K562 (cell line): ENCODE measurements at regions not wholly inside any gene's neighbourhood (a gene's known extent, or its start where the extent isn't known, plus 50 kb on each side); places are given as distances from the start of the nearest gene placed in this dataset.

Experiments used
- ATAC-seq: fragments of 200-7000 bp; cut with Tn5 transposase; 3 replicates; pipeline ENCODE4 v1.9.1; 2020; ENCODE audit warnings: moderate library complexity
- BruUV-seq: library from RNA; stranded (reverse); fragments of 400-500 nt; replicated peaks from 2 replicates; lab custom pipeline; 2021; lab: Mats Ljungman, UMichigan
- CTCF ChIA-PET: fragments of 300-600 bp; formaldehyde crosslinking; extraction: SDS; loops from one replicate; lab custom pipeline; 2021; ENCODE audit warnings: low intra/inter-chr PET ratio; lab: Yijun Ruan, JAX
- POLR2A ChIA-PET: fragments of 300-600, 350-650 bp; sonication (Branson Sonifier 250); formaldehyde crosslinking; extraction: SDS; loops from one replicate; lab custom pipeline; 2021; ENCODE audit warnings: antibody characterized with exemption, inconsistent platforms; lab: Yijun Ruan, JAX
- DNase-seq, 4 experiments: peaks; one replicate each; pipeline versions ENCODE4 v3.0.0 to v3.0.0-alpha.2; 2011 to 2018; ENCODE audit warnings: low spot score in 3 of 4, mixed read lengths in 3 of 4; ENCODE audit errors: extremely low read depth in 1 of 4
- FAIRE-seq: peaks from 2 replicates; lab custom pipeline; 2011; peaks lifted over from hg19 to GRCh38; lab: Jason Lieb, UNC
- H2AFZ ChIP-seq: 2 replicates; pipeline ENCODE4 v1.6.0; 2011; ENCODE audit warnings: low read depth, low read length, control low read depth, inconsistent platforms
- H3K27ac ChIP-seq: fragments of 200-600 bp; 3 replicates; pipeline ENCODE4 v1.8.0; 2011; ENCODE audit warnings: low read depth, mild to moderate bottlenecking, control low read depth, inconsistent platforms, low read length, moderate library complexity, mixed read lengths; ENCODE audit errors: extremely low read depth
- H3K27me3 ChIP-seq, 2 experiments: fragments of 300-600 bp in 1 of 2; 2 replicates in 1 of 2; 3 replicates in 1 of 2; pipeline versions ENCODE4 v1.6.0 to v1.8.0; 2011; ENCODE audit warnings: inconsistent platforms in 2 of 2, low read length in 2 of 2, mild to moderate bottlenecking in 1 of 2, mixed read lengths in 1 of 2, moderate library complexity in 1 of 2; ENCODE audit not compliant: control insufficient read depth in 2 of 2, insufficient read depth in 2 of 2
- H3K36me3 ChIP-seq: fragments of 300-600 bp; 3 replicates; pipeline ENCODE4 v1.8.0; 2011; ENCODE audit warnings: mild to moderate bottlenecking, low read length, inconsistent platforms; ENCODE audit not compliant: control insufficient read depth, insufficient read depth
- H3K4me1 ChIP-seq, 2 experiments: fragments of 200-600 bp in 1 of 2; replicated peaks in 1 of 2; 2 replicates in 1 of 2; 3 replicates in 1 of 2; pipeline versions ENCODE4 v1.5.1 to v1.8.0; 2011; ENCODE audit warnings: inconsistent platforms in 2 of 2, low read length in 2 of 2, mild to moderate bottlenecking in 1 of 2, mixed read lengths in 1 of 2, moderate library complexity in 1 of 2; ENCODE audit not compliant: control insufficient read depth in 2 of 2, insufficient read depth in 2 of 2
- H3K4me2 ChIP-seq: 2 replicates; pipeline ENCODE4 v1.6.1; 2011; ENCODE audit warnings: low read length, control low read depth, inconsistent platforms, mixed read lengths; ENCODE audit not compliant: insufficient read depth
- H3K4me3 ChIP-seq: fragments of 200-600 bp; sonication (generic), shearing (Covaris generic); 2 replicates; pipeline ENCODE4 v1.5.1; 2016; ENCODE audit warnings: control low read depth, inconsistent platforms
- H3K79me2 ChIP-seq: fragments of 200-600 bp; 3 replicates; pipeline ENCODE4 v1.8.0; 2011; ENCODE audit warnings: low read length, inconsistent platforms; ENCODE audit not compliant: control insufficient read depth, insufficient read depth
- H3K9ac ChIP-seq, 2 experiments: 2 replicates each; pipeline versions ENCODE4 v1.6.0 to v1.6.1; 2011; ENCODE audit warnings: low read depth in 2 of 2, low read length in 2 of 2, control low read depth in 1 of 2, inconsistent platforms in 1 of 2, mild to moderate bottlenecking in 1 of 2, mixed read lengths in 1 of 2; ENCODE audit not compliant: insufficient read depth in 1 of 2
- H3K9me1 ChIP-seq: one replicate; pipeline ENCODE4 v1.6.0; 2011; ENCODE audit warnings: inconsistent platforms, mild to moderate bottlenecking, low read length, moderate library complexity; ENCODE audit not compliant: control insufficient read depth, insufficient read depth
- H3K9me3 ChIP-seq: replicated peaks from 2 replicates; pipeline ENCODE4 v1.5.1; 2011; ENCODE audit warnings: low read depth, low read length, inconsistent platforms; ENCODE audit not compliant: control insufficient read depth, insufficient read depth
- H4K20me1 ChIP-seq: replicated peaks from 2 replicates; pipeline ENCODE4 v1.6.1; 2011; ENCODE audit warnings: low read length, inconsistent platforms, mixed read lengths; ENCODE audit not compliant: control insufficient read depth, insufficient read depth
- ASH1L ChIP-seq: fragments of 450-650 bp; IDR thresholded peaks from 2 replicates; pipeline ENCODE4 v1.6.1; 2018; ENCODE audit warnings: borderline replicate concordance, mild to moderate bottlenecking, low read depth; ENCODE audit not compliant: partially characterized antibody
- FIP1L1 ChIP-seq: fragments of 200-400 bp; formaldehyde crosslinking; IDR thresholded peaks from 2 replicates; pipeline ENCODE4 v1.6.1; 2018; ENCODE audit warnings: mild to moderate bottlenecking, low read depth, low read length; ENCODE audit not compliant: poor library complexity, severe bottlenecking
- SNIP1 ChIP-seq: fragments of 450-650 bp; IDR thresholded peaks from 2 replicates; pipeline ENCODE4 v1.7.1; 2017; ENCODE audit warnings: low read depth, mild to moderate bottlenecking
- TRIM28 ChIP-seq: fragments of 450-650 bp; IDR thresholded peaks from 2 replicates; pipeline ENCODE4 v1.6.1; 2017
- ZHX1 ChIP-seq: fragments of 150-350 bp; conservative IDR thresholded peaks from 2 replicates; pipeline ENCODE4 v1.6.1; 2014; ENCODE audit warnings: low read length
- WGBS: fragments of 100-300 bp; shearing (Covaris generic); methylation state at CpG from one replicate; pipeline ENCODE4 v1.1.6; 2016; ENCODE audit warnings: low coverage, mixed read lengths; ENCODE audit not compliant: insufficient coverage; ENCODE audit errors: missing lambda C conversion rate; 5-methylcytosine and 5-hydroxymethylcytosine counted together
- in situ Hi-C: fragments of 300-500 bp; cut with MboI; formaldehyde crosslinking; loops from 4 replicates; pipeline ENCODE4 v1.15.0; 2018; ENCODE audit warnings: inconsistent platforms, mixed read lengths
- intact Hi-C: fragments of 100-400 bp; cut with micrococcal nuclease; formaldehyde crosslinking; loops from 2 replicates; pipeline ENCODE4 v1.14.2; 2022
- TF ChIP-seq, protein P1 (sequence below): fragments of 250-450 bp; sonication (Bioruptor Pico); IDR thresholded peaks from 2 replicates; pipeline ENCODE4 v1.8.0; 2021; ENCODE audit warnings: borderline replicate concordance, mild to moderate bottlenecking, moderate library complexity; ENCODE audit not compliant: poor library complexity, severe bottlenecking

DNA sequence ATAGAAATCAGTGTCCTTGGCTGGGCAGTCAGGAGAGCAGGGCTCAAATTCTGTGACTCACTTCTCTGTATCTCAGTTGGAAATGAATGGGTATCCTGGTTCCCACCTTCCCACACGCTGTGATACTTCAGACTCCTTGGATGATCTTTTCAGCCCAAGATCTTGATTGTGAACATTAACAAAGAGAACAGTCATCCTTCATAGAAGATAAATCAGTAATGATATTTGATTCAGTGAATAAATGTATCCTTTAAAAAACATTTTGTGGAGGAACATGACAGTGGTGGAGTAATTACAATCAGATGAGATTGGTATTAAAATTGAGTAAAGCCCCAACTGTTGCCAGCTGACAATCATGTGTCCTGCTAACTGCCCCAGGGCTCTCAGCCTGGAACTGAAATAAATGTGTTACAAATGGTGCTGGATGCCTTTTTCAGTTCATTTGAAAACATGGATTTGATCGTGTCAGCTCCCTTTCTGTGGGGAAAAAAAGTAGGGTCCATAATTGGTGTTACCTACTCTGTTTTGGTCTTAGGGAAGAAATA lies 72.9 kb upstream of the OR5AN1 start:
- POLR2A ChIA-PET, result interaction anchor here (0.7 kb wide), 2 partner anchors 37 to 1088 kb away, joined by 3 read pairs; no protein-coding TSS in a partner anchor
- H3K27ac ChIP-seq, result no peak overlapping the region
- 0% methylated on average over 2 of the region's 2 CpGs for WGBS
- CTCF ChIA-PET, result interaction anchor here (0.8 kb wide), 1 partner anchor 104 kb away, joined by 4 read pairs; no protein-coding TSS in a partner anchor
- H3K9me3 ChIP-seq, result no peaks in the 10 kb centered on the region
- no peaks in the 10 kb centered on the region for H3K4me1 ChIP-seq
- no peak overlapping the region for H2AFZ ChIP-seq
- no peaks in the 10 kb centered on the region for H3K9me1 ChIP-seq
- no peaks in the 10 kb centered on the region for H3K36me3 ChIP-seq
- H3K27me3 ChIP-seq, result no peaks in the 10 kb centered on the region
- intact Hi-C loops, result loop anchor here (2.0 to 5.0 kb wide), 2 partner anchors 147 to 395 kb away; no protein-coding TSS in a partner anchor
- no peak overlapping the region for H3K9ac ChIP-seq
- no peak for ATAC-seq
- H4K20me1 ChIP-seq, result no peaks in the 10 kb centered on the region
- FAIRE-seq, result no peak
- TF ChIP-seq ASH1L (no peak), SNIP1 (no peak), ZHX1 (no peak), TRIM28 (no peak), FIP1L1 (no peak)
- TF ChIP-seq, protein P1, sequence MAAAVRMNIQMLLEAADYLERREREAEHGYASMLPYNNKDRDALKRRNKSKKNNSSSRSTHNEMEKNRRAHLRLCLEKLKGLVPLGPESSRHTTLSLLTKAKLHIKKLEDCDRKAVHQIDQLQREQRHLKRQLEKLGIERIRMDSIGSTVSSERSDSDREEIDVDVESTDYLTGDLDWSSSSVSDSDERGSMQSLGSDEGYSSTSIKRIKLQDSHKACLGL (CRISPR knock-in tag), result no peak
- in situ Hi-C loops, result no loop called here
- BruUV-seq, result no TSS peak
- no peak for DNase-seq
- H3K4me3 ChIP-seq, result no peak overlapping the region
- H3K4me2 ChIP-seq, result no peak overlapping the region
- H3K79me2 ChIP-seq, result no peaks in the 10 kb centered on the region
